T47D (cell line): ENCODE measurements at regions not wholly inside any gene's neighbourhood (a gene's known extent, or its start where the extent isn't known, plus 50 kb on each side); places are given as distances from the start of the nearest gene placed in this dataset.
"Not testable (repeated sequence)": the region's sequence is repeated elsewhere in the genome, so short reads cannot be mapped to it uniquely, and the experiment has no call there.

ENCODE experiments used
- DNase-seq, 2 experiments: peaks; one replicate each; pipeline versions ENCODE4 v3.0.0 to v3.0.0-alpha.2; 2011 to 2012; ENCODE audit warnings: low read depth in 1 of 2, low spot score in 1 of 2
- JUND ChIP-seq: IDR thresholded peaks from 2 replicates; pipeline ENCODE4 v1.6.1; 2012; ENCODE audit warnings: low read depth
- in situ Hi-C: cut with HindIII; loops from 2 replicates; pipeline ENCODE4 v1.10.0; 2016; ENCODE audit warnings: low sequenced_read_pairs, low pct_unique_long_range_greater_than_20kb

DNA sequence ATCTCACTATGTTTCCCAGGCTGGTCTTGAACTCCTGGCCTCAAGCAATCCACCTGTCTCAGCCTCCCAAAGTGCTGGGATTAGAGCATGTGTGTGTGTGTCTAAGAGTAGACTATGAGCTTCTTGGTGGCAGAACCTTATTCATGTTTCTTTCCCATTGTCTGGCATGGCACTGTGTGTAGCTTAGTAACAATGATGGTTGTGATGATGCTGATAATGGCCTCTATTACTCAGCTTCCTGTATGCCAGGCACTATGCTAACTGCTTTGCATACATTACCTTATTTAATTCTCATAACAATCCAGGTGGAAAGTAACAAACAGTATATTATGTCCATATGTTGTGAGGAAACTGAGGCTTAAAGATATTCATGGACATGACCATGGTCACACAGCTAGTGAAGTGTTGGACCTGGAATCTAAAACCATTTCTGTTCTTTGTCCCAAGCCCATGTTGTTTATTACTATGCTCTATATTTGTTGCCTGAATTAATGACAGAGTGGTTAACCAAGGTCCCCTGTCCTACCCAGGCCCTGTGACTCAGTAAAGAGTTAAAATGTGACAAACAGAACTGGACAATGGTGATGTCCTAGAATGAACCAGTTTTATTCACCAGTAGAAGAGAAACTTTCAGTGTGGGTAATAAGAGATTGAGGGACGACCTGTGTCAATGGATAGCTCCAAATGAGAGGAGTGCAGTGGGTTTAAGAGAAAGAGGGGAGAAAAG lies 109.6 kb downstream of the KLF5 start:
- in situ Hi-C loops: no loop called here
- no peak for TF ChIP-seq JUND
- no peak for DNase-seq

DNA sequence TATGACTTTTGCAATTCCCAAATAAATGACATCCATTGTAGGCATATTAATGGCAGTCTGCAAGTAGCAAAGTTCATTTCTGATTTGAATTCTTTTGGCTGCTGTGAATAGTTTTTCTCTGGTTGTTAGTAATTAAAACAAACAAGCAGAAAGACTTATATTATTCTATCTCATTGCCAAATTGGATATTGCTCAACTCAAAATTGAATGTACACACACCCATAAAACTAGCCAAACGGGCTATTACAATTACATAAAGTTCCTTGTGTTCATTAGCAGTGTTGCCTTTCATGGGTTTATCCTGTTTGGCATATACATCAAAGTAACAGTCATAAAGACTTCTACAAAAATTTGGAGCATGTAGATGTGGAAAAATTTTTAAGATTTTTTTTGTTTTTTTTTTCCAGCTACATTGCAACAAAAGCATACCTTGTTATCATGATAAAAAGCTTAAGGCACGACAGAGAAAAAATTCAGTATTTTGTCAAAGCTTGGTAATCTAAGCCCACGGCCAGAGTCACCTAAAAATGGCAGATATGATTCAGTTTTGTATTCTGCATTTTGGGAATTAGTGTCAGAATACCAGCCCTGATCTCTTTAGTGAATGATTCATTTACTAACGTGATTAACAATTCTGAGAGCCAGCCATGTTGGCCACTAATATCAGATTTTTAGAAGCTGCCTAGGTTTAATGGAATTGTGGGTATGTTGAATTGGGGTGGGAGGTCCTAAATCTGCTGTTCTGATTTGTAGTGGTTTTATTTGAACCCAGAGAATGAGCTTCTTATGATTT lies 108.4 kb downstream of the KLF5 start:
- in situ Hi-C loops: no loop called here
- TF ChIP-seq JUND: no peak
- no peak for DNase-seq

DNA sequence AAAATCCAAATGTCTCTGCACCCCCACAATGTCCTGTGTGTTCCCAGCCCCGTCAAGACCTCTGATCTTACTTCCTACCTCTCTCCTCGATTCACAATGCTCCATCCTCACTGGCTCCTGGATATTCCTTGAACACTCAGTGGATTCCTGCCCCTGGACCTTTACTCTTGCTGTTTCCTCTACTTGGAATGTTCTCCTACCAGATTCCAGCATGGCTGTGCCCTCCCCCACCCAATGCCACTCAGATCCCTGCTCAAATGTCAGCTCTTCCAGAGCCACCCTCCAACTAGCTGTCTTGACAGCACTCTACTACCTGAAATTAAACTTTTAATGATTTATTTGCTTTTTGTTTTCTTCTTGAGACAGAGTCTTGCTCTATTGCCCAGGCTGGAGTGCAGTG lies 107.4 kb downstream of the KLF5 start:
- in situ Hi-C loops: no loop called here
- no peak for TF ChIP-seq JUND
- DNase-seq: no peak

DNA sequence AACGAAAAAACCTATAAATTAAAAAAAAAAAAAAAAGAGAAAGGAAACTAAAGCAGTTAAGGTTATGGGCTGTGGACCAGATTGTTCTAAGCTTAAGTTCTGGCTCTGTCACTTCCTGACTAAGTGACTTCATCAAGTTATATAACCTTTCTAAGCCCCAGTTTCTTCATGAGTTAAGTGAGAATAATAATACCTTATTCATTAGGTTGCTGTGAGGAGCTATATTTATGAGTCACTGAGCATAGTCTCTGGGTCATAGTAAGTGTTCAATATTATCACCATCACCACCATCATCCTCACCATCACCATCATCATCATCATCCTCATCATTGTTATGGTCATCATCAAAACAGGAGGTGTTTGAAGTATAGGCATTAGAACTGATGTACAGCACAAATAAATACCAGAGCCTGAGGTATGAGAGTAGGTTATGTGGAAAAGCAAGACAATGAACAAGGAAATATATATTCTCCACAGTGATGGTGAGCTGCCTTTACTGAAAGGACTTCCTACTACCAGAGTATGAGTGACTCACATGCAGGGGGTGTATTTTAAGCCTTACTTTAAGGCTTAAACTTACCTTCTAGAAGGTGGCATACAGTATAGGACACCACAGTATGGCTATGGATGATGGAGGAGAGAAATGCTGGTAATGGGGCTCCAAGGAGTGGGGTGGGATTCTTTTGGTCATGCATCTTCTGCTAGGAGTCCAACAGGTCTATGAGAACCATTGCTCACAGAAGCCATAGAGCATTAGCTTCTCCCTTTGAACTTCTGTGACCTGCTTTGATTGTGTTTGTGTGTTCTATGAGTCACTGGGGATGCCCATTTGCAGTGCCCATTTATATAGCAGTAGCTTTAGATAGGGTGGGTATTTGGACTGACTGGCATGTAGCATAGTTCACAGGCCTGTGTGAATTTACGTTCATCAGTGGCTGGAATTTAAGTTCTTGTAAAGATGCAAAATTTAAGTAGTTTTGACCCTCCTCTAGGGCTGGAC lies 104.4 kb downstream of the KLF5 start:
- TF ChIP-seq JUND: no peak
- DNase-seq: no peak
- in situ Hi-C loops: no loop called here

DNA sequence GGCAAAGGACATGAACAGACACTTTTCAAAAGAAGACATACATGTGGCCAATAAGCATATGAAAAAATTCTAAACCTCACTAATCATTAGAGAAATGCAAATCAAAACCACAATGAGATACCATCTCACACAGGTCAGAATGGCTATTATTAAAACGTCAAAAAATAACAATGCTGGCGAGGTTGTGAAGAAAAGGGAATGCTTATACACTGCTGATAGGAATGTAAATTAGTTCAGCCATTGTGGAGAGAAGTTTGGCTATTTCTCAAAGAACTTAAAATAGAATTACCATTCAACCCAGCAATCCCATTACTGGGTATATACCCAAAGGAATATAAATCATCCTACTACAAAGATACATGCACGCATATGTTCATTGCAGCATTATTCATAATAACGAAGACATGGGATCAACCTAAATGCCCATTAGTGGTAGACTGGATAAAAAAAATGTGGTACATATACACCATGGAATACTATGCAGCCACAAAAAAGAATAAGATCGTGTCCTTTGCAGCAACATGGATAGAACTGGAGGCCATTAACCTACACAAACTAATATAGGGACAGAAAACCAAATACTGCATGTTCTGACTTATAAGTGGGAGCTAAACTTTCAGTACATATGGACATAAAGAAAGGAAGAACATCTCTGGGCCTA lies 101.7 kb downstream of the KLF5 start:
- in situ Hi-C loops, DNase-seq: not testable (repeated sequence)

DNA sequence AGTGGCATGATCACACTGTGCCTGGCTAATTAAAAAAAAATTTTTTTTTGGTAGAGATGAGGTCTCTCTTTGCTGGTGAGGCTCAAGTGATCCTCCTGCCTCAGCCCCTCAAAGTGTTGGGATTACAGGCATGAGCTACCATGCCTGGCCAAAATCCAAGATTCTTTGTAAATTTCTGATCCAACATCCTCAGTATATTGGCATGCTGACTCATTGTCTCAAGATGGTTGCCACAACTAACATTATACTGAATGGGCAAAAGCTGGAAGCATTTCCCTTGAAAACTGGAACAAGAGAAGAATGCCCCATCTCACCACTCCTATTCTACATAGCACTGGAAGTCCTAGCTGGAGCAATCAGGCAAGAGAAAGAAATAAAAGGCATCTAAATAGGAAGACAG lies 100.0 kb downstream of the KLF5 start:
- no peak for TF ChIP-seq JUND
- in situ Hi-C loops: no loop called here
- no peak for DNase-seq

DNA sequence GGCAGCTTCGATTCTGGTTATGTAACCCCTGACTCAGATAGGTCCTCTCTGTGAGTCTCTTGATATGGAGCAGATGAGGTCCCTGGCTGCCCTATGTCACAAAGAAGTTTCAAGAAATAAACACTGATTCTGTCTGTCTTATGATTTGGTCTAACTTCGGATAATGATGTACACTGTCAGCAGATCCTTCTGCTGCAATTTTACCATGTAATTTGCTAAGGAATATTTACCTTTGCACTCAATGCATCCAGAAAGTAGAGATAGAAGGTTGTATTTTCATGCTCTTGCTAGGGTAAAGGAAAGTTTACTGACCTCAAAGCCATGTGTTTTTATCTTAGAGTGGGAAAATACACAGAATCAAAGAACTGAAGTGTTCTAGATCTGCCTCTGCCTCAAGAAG lies 98.2 kb downstream of the KLF5 start:
- TF ChIP-seq JUND: no peak
- no peak for DNase-seq
- in situ Hi-C loops: no loop called here

DNA sequence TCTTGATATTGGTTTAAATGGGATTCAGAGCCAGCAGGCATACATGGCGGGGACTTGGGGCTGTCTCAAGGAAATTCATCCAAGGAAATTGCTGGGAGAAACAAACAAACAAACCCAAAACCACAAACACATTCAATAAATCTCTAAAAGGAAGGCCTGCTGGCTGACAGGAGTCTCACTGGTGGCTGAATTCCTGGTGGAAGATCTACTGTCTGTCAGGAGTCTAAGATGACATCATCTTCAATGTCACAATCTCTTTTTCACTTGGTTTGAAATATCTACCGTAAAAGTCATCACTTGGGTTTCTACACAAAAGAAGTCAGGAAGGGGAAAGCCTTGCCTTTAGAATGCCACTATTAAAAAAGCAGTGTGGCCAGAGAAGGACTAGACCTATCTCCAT lies 87.9 kb downstream of the KLF5 start:
- no peak for DNase-seq

DNA sequence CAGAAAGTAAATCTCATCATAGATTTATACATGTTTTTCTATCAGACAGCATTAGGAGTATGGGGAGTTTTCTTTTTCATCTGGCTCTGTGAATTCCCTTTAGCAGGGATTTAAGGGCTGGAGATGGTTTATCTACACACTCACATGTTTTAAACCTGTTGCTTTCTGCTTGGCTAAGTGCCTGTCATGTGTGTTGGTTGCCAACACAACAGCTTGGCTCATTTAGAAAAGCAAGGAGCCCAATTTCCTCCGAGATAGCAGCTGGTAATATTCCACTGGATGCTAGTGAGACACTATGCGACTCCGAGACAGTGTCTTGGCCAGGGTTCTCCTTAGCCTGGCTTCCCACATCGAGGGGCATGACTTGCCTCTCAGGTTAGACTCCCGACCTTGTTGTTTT lies 83.3 kb downstream of the KLF5 start:
- DNase-seq: no peak
- in situ Hi-C loops: no loop called here
- no peak for TF ChIP-seq JUND

More for the DNA sequence above, 87.9 kb downstream of the KLF5 start:
- in situ Hi-C loops: no loop called here
- TF ChIP-seq JUND: no peak

DNA sequence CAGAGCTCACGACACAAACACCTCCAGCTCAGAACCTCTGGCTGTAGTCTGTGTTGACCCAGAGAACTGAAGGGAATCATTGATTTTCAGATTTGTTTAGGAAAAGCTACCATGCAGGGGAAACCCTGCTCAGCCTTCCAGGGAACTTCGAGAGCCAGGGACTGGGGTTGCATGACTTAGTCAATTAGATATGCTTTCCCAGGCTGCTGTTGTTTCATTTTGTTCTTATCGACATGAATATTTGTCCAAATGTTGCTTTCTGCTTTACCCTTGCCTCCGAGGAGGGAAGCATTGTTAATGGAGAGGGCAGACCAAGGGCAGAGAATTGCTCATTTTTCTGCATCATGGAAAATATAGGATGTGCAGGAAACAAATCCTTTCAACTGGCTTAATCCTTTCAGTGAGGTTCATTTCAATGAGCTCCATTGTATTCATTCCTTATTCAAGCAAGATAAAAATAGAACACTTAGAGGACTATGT lies 82.5 kb downstream of the KLF5 start:
- no peak for TF ChIP-seq JUND
- DNase-seq: no peak
- in situ Hi-C loops: no loop called here

DNA sequence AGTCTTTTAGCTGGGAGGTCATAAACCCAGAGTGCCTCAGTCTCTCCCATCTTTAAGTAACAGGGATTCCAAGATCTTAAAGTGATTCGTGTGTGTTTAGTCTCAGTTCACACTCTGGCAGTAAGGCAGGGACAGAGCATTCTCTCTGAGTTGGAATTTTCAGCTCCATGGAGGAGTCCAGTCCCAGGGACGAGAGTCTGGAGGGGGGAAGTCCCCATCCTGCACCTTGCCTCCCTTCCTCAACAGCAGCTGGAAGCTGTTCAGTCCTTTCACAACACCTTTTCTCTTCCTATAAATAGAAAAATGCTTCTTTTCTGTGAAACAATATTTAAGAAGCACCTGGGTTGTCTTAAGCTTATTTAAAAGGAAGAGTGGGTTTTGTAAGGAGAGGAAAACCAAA lies 82.0 kb downstream of the KLF5 start:
- DNase-seq: no peak
- in situ Hi-C loops: no loop called here
- TF ChIP-seq JUND: no peak
